8988T (cell line): ENCODE measurements at regions not wholly inside any gene's neighbourhood (a gene's known extent, or its start where the extent isn't known, plus 50 kb on each side); places are given as distances from the start of the nearest gene placed in this dataset.

ENCODE experiments used
- DNase-seq: peaks from one replicate; pipeline ENCODE4 v3.0.0; 2011

- no peak for DNase-seq
These were observed 58.3 kb upstream of the STXBP1 start for GRCh38 chr9:127553793-127554192.

- DNase-seq, result no peak
These were observed 56.9 kb upstream of the STXBP1 start for GRCh38 chr9:127554966-127555839.

- peak; percentile 84 for DNase-seq
These were observed 55.9 kb upstream of the STXBP1 start for GRCh38 chr9:127555840-127556820.

- DNase-seq, result no peak
These were observed 55.2 kb upstream of the STXBP1 start for GRCh38 chr9:127556871-127557270.

- DNase-seq, result no peak
These were observed 54.6 kb upstream of the STXBP1 start for GRCh38 chr9:127557466-127557869.

- no peak for DNase-seq
These were observed 54.0 kb upstream of the STXBP1 start for GRCh38 chr9:127557998-127558546.

- DNase-seq, result no peak
These were observed 53.4 kb upstream of the STXBP1 start for GRCh38 chr9:127558581-127559246.

GRCh38 chr9:127559247-127559680, 52.8 kb upstream of the STXBP1 start:
- no peak for DNase-seq

GRCh38 chr9:127561491-127562278, 50.4 kb upstream of the STXBP1 start:
- DNase-seq, result peak; percentile 83
